ENCODE measurements at regions not wholly inside any gene's neighbourhood (a gene's known extent, or its start where the extent isn't known, plus 50 kb on each side); places are given as distances from the start of the nearest gene placed in this dataset.

GRCh38 chr18:41543815-41544214, 411.2 kb upstream of the PIK3C3 start:
- Histone ChIP-seq H3K4me1 (ENCODE audit: insufficient read depth, low read length, severe bottlenecking) (no peaks in the 10 kb centered on the region), H3K4me3 (ENCODE audit: low read depth, low read length, poor library complexity, severe bottlenecking) (no peak overlapping the region), H3K9ac (ENCODE audit: low read length) (no peak overlapping the region), H2AFZ (ENCODE audit: low read length) (no peak overlapping the region), H3K27ac (ENCODE audit: low read depth, low read length, poor library complexity, severe bottlenecking) (no peak overlapping the region), H3K36me3 (ENCODE audit: insufficient read depth, low read length) (no peaks in the 10 kb centered on the region), H3K4me2 (ENCODE audit: low read length) (no peak overlapping the region), H4K20me1 (ENCODE audit: insufficient read depth, low read length) (no peaks in the 10 kb centered on the region), H3K9me3 (ENCODE audit: low read length) (no peaks in the 10 kb centered on the region), H3K79me2 (ENCODE audit: insufficient read depth, low read length) (no peaks in the 10 kb centered on the region), H3K9me2 (ENCODE audit: low read depth, low read length) (no peaks in the 10 kb centered on the region), H3K27me3 (ENCODE audit: insufficient read depth, low read length) (no peaks in the 10 kb centered on the region), H3F3A (ENCODE audit: insufficient read depth, low read length) (no peaks in the 10 kb centered on the region)
- TF ChIP-seq EZH2 (IDR thresholded peaks at IDR 0.05; ENCODE audit: borderline replicate concordance, low read length) (no peak), CTCF (IDR thresholded peaks at IDR 0.05; ENCODE audit: low read length) (no peak)

GRCh38 chr18:41540237-41540871, 414.7 kb upstream of the PIK3C3 start:
- Histone ChIP-seq H3K9ac (ENCODE audit: low read length) (no peak overlapping the region), H3F3A (ENCODE audit: insufficient read depth, low read length) (no peaks in the 10 kb centered on the region), H3K27ac (ENCODE audit: low read depth, low read length, poor library complexity, severe bottlenecking) (no peak overlapping the region)

GRCh38 chr18:41538751-41539150, 416.3 kb upstream of the PIK3C3 start:
- no peak for TF ChIP-seq EZH2 (IDR thresholded peaks at IDR 0.05; ENCODE audit: borderline replicate concordance, low read length)
- no peak for TF ChIP-seq CTCF (IDR thresholded peaks at IDR 0.05; ENCODE audit: low read length)
- H3K4me3 ChIP-seq (ENCODE audit: low read depth, low read length, poor library complexity, severe bottlenecking) = no peak overlapping the region
- H3K79me2 ChIP-seq (ENCODE audit: insufficient read depth, low read length) = no peaks in the 10 kb centered on the region
- no peaks in the 10 kb centered on the region for H3K27me3 ChIP-seq (ENCODE audit: insufficient read depth, low read length)
- H3K9ac ChIP-seq (ENCODE audit: low read length) = no peak overlapping the region
- no peak overlapping the region for H2AFZ ChIP-seq (ENCODE audit: low read length)
- no peaks in the 10 kb centered on the region for H4K20me1 ChIP-seq (ENCODE audit: insufficient read depth, low read length)
- no peaks in the 10 kb centered on the region for H3F3A ChIP-seq (ENCODE audit: insufficient read depth, low read length)
- H3K36me3 ChIP-seq (ENCODE audit: insufficient read depth, low read length) = no peaks in the 10 kb centered on the region
- no peak overlapping the region for H3K4me2 ChIP-seq (ENCODE audit: low read length)
- no peaks in the 10 kb centered on the region for H3K4me1 ChIP-seq (ENCODE audit: insufficient read depth, low read length, severe bottlenecking)
- no peaks in the 10 kb centered on the region for H3K9me3 ChIP-seq (ENCODE audit: low read length)
- H3K27ac ChIP-seq (ENCODE audit: low read depth, low read length, poor library complexity, severe bottlenecking) = no peak overlapping the region
- H3K9me2 ChIP-seq (ENCODE audit: low read depth, low read length) = no peaks in the 10 kb centered on the region

More at GRCh38 chr18:41540237-41540871, 414.7 kb upstream of the PIK3C3 start:
- Histone ChIP-seq H3K4me2 (ENCODE audit: low read length) (no peak overlapping the region), H3K9me3 (ENCODE audit: low read length) (no peaks in the 10 kb centered on the region), H3K9me2 (ENCODE audit: low read depth, low read length) (no peaks in the 10 kb centered on the region), H3K27me3 (ENCODE audit: insufficient read depth, low read length) (no peaks in the 10 kb centered on the region), H3K79me2 (ENCODE audit: insufficient read depth, low read length) (no peaks in the 10 kb centered on the region), H3K36me3 (ENCODE audit: insufficient read depth, low read length) (no peaks in the 10 kb centered on the region), H2AFZ (ENCODE audit: low read length) (no peak overlapping the region), H4K20me1 (ENCODE audit: insufficient read depth, low read length) (no peaks in the 10 kb centered on the region), H3K4me1 (ENCODE audit: insufficient read depth, low read length, severe bottlenecking) (no peaks in the 10 kb centered on the region), H3K4me3 (ENCODE audit: low read depth, low read length, poor library complexity, severe bottlenecking) (no peak overlapping the region)
- no peak for TF ChIP-seq EZH2 (IDR thresholded peaks at IDR 0.05; ENCODE audit: borderline replicate concordance, low read length)
- TF ChIP-seq CTCF (IDR thresholded peaks at IDR 0.05; ENCODE audit: low read length) = no peak
